ENCODE measurements at regions not wholly inside any gene's neighbourhood (a gene's known extent, or its start where the extent isn't known, plus 50 kb on each side); places are given as distances from the start of the nearest gene placed in this dataset.

DNA sequence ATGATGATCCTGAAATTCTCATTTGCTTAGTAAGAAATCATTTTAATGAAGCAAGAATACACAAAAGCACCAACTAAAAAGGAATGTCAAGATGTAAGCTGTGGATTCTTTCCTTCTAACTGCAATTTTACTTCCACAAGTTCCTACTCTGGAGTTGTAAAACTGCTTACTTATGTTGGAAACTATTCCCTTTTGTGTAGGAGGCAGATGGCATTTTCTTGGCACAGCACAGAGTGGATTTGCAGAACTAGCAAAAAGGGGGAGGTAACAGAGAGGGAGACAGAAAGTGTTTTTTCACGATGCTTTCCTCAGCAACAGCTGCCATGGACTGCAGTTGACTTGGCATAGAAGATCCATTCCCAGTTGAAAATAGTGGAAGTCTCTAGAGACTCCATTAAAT lies 1112.0 kb upstream of the RAG2 start:
- in situ Hi-C loops (cut with MboI) (no loop called here), intact Hi-C loops (cut with micrococcal nuclease; ENCODE audit: unreplicated experiment) (no loop called here)
- 0% methylated on average over 1 of the region's 1 CpG for WGBS (ENCODE audit: insufficient coverage, insufficient replicate concordance, low lambda C conversion rate, missing lambda C conversion rate)
- no peaks in the 10 kb centered on the region for H3K4me1 ChIP-seq (ENCODE audit: control insufficient read depth, insufficient read depth, low read length)
- TF ChIP-seq SP1 (IDR thresholded peaks at IDR 0.05; ENCODE audit: low read depth, low read length) = no peak
- no peak for DNase-seq (ENCODE audit: low read depth, low spot score)
- H3K36me3 ChIP-seq (ENCODE audit: control insufficient read depth in 2 of 2, insufficient read depth in 2 of 2, low read length in 1 of 2) = no peaks in the 10 kb centered on the region
- no peak for FAIRE-seq
- ChIA-PET CTCF (no interaction called here), POLR2A (no interaction called here), SMC1A (ENCODE audit: uncharacterized antibody, unreplicated experiment) (no interaction called here), RAD21 (ENCODE audit: unreplicated experiment) (no interaction called here)
- H4K20me1 ChIP-seq (ENCODE audit: control insufficient read depth, insufficient read depth) = no peaks in the 10 kb centered on the region
- H3K27me3 ChIP-seq (replicated peaks in 1 of 2; ENCODE audit: control insufficient read depth in 2 of 2, insufficient read depth in 2 of 2, low read length in 1 of 2) = no peaks in the 10 kb centered on the region
- H3K79me2 ChIP-seq (ENCODE audit: control insufficient read depth, insufficient read depth, low read length) = no peaks in the 10 kb centered on the region
- H3K9me3 ChIP-seq (replicated peaks; ENCODE audit: control insufficient read depth, insufficient read depth, low read length) = no peaks in the 10 kb centered on the region
- H3K4me2 ChIP-seq (ENCODE audit: control insufficient read depth, insufficient read depth) = no peak overlapping the region
- H3K4me3 ChIP-seq = no peak overlapping the region
- no peak overlapping the region for H3K27ac ChIP-seq (ENCODE audit: control insufficient read depth, insufficient read depth)
- H3K9ac ChIP-seq (ENCODE audit: control insufficient read depth, insufficient read depth, low read length) = no peak overlapping the region
- BruUV-seq (replicated peaks) = no TSS peak
- no peak overlapping the region for H2AFZ ChIP-seq (ENCODE audit: control insufficient read depth, low read depth, low read length)
- no peak for ATAC-seq

- Histone ChIP-seq H3K9ac (ENCODE audit: control insufficient read depth, insufficient read depth, low read length) (no peak overlapping the region), H3K27me3 (replicated peaks in 1 of 2; ENCODE audit: control insufficient read depth in 2 of 2, insufficient read depth in 2 of 2, low read length in 1 of 2) (no peaks in the 10 kb centered on the region), H3K79me2 (ENCODE audit: control insufficient read depth, insufficient read depth, low read length) (no peaks in the 10 kb centered on the region), H3K9me3 (replicated peaks; ENCODE audit: control insufficient read depth, insufficient read depth, low read length) (no peaks in the 10 kb centered on the region), H2AFZ (ENCODE audit: control insufficient read depth, low read depth, low read length) (no peak overlapping the region), H4K20me1 (ENCODE audit: control insufficient read depth, insufficient read depth) (no peaks in the 10 kb centered on the region), H3K4me3 (no peak overlapping the region), H3K27ac (ENCODE audit: control insufficient read depth, insufficient read depth) (no peak overlapping the region), H3K4me1 (ENCODE audit: control insufficient read depth, insufficient read depth, low read length) (no peaks in the 10 kb centered on the region), H3K36me3 (ENCODE audit: control insufficient read depth in 2 of 2, insufficient read depth in 2 of 2, low read length in 1 of 2) (no peaks in the 10 kb centered on the region), H3K4me2 (ENCODE audit: control insufficient read depth, insufficient read depth) (no peak overlapping the region)
- ChIA-PET POLR2A (no interaction called here), SMC1A (ENCODE audit: uncharacterized antibody, unreplicated experiment) (no interaction called here), RAD21 (ENCODE audit: unreplicated experiment) (no interaction called here), CTCF (no interaction called here)
- 18% methylated on average over 2 of the region's 2 CpGs for WGBS (ENCODE audit: insufficient coverage, insufficient replicate concordance, low lambda C conversion rate, missing lambda C conversion rate)
- intact Hi-C loops (cut with micrococcal nuclease; ENCODE audit: unreplicated experiment) = no loop called here
- in situ Hi-C loops (cut with MboI) = no loop called here
- no peak for FAIRE-seq
- BruUV-seq (replicated peaks) = no TSS peak
- no peak for TF ChIP-seq MXI1 (IDR thresholded peaks at IDR 0.05; ENCODE audit: low read depth, low read length)
- no peak for TF ChIP-seq DPF2 (IDR thresholded peaks at IDR 0.05)
- TF ChIP-seq SUPT20H (IDR thresholded peaks at IDR 0.05; ENCODE audit: borderline replicate concordance, control insufficient read depth, low read depth, low read length) = no peak
- TF ChIP-seq, protein P1, sequence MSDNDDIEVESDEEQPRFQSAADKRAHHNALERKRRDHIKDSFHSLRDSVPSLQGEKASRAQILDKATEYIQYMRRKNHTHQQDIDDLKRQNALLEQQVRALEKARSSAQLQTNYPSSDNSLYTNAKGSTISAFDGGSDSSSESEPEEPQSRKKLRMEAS (IDR thresholded peaks at IDR 0.05; ENCODE audit: low read depth, low read length) = no peak
- TF ChIP-seq, protein P2, sequence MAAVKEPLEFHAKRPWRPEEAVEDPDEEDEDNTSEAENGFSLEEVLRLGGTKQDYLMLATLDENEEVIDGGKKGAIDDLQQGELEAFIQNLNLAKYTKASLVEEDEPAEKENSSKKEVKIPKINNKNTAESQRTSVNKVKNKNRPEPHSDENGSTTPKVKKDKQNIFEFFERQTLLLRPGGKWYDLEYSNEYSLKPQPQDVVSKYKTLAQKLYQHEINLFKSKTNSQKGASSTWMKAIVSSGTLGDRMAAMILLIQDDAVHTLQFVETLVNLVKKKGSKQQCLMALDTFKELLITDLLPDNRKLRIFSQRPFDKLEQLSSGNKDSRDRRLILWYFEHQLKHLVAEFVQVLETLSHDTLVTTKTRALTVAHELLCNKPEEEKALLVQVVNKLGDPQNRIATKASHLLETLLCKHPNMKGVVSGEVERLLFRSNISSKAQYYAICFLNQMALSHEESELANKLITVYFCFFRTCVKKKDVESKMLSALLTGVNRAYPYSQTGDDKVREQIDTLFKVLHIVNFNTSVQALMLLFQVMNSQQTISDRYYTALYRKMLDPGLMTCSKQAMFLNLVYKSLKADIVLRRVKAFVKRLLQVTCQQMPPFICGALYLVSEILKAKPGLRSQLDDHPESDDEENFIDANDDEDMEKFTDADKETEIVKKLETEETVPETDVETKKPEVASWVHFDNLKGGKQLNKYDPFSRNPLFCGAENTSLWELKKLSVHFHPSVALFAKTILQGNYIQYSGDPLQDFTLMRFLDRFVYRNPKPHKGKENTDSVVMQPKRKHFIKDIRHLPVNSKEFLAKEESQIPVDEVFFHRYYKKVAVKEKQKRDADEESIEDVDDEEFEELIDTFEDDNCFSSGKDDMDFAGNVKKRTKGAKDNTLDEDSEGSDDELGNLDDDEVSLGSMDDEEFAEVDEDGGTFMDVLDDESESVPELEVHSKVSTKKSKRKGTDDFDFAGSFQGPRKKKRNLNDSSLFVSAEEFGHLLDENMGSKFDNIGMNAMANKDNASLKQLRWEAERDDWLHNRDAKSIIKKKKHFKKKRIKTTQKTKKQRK (IDR thresholded peaks at IDR 0.05; ENCODE audit: low read depth, low read length) = no peak
- TF ChIP-seq TARDBP (IDR thresholded peaks at IDR 0.05; ENCODE audit: borderline replicate concordance) = no peak
- no peak for DNase-seq (ENCODE audit: low read depth, low spot score)
- ATAC-seq = no peak
Observed at GRCh38 chr11:37704791-37705190, 1106.8 kb upstream of the RAG2 start.

Data from GM12878 (cell line).